Motor neuron (in vitro differentiated cells): ENCODE measurements at regions not wholly inside any gene's neighbourhood (a gene's known extent, or its start where the extent isn't known, plus 50 kb on each side); places are given as distances from the start of the nearest gene placed in this dataset.

Experiments
- ATAC-seq, 8 experiments: fragments of 200-7000 bp; cut with Tn5 transposase; replicated peaks in 6 of 8; 2 replicates each; pipeline ENCODE4 v1.8.0; 2021; ENCODE audit warnings: mild to moderate bottlenecking in 8 of 8, moderate library complexity in 8 of 8
- H3K27ac ChIP-seq, 2 donors: fragments of 250-450 bp; sonication (Bioruptor Pico); 2 replicates each; pipeline ENCODE4 v1.9.0; 2021; ENCODE audit warnings: antibody characterized with exemption in 2 of 2, mild to moderate bottlenecking in 2 of 2, moderate library complexity in 1 of 2
- H3K4me1 ChIP-seq, 2 donors: fragments of 250-450 bp; sonication (Bioruptor Pico); replicated peaks in 1 of 2; 2 replicates each; pipeline ENCODE4 v1.6.1; 2021; ENCODE audit warnings: antibody characterized with exemption in 2 of 2, mild to moderate bottlenecking in 2 of 2, moderate library complexity in 1 of 2
- H3K4me3 ChIP-seq, 5 donors: fragments of 250-450 bp; sonication (Bioruptor Pico); 2 replicates each; pipeline ENCODE4 v1.9.0; 2021; ENCODE audit warnings: antibody characterized with exemption in 5 of 5, mild to moderate bottlenecking in 5 of 5, moderate library complexity in 4 of 5
- WGBS, 10 experiments: fragments of 450-650 bp; shearing (Covaris generic); methylation state at CpG; one replicate each; pipeline ENCODE4 v1.0.0; 2022; 5-methylcytosine and 5-hydroxymethylcytosine counted together
- in situ Hi-C, 9 experiments: fragments of 400-800 bp; cut with MboI; loops; one replicate each; pipeline ENCODE4 v1.15.0; 2021; ENCODE audit warnings: low sequenced_read_pairs in 9 of 9, low pct_unique_long_range_greater_than_20kb in 2 of 9; ENCODE audit not compliant: unreplicated experiment in 9 of 9

GRCh38 chr10:78291722-78292121, 258.1 kb downstream of the RPS24 start:
- peak in 5 of 8 experiments; percentile 25 to 81 (median 26) for ATAC-seq
- in situ Hi-C loops, result loop anchor here in 1 of 9 experiments (25.0 kb wide), 1 partner anchor 229 kb away; no protein-coding TSS in a partner anchor

DNA sequence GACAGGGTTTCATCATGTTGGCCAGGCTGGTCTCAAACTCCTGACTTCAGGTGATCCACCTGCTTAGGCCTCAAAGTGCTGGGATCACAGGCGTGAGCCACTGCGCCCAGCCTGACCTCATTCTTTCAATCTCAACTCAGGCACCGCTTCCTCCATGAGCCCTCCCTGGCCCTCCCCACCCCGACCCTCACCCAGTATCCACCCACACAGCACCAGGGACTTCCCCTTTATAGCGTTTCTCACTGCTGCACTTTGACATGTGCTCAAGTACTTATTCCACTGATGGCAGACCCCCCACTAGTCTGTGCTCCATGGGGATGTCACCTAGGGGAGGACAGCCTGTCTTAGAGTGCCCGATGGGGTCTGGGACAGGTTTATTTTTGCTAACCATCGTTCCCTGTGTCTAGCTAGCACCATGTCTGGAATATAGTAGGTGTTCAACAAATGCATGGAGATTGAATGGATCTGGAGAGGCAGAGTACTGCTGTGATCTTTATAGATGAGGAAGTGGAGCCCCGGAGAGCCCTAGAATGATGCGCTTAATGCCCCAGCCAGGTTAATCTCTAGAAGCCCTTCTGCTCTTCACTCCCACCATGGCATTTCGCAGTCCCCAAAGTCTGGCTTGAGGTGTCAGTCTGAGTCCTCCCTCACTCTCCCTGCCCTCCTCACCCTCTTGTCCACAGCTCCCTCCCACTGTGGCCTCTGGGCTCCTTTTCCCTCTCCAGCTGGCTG, 258.8 kb downstream of the RPS24 start:
- WGBS, 10 experiments, result 80 to 100% (median 100%) methylated on average over 1 of the region's 10 CpGs; no CpG with 5 or more reads in 6 of the 10 experiments
- H3K27ac ChIP-seq, result peak overlapping the region in 1 of 2 donors; percentile 22
- in situ Hi-C loops, result loop anchor here in 1 of 9 experiments (25.0 kb wide), 1 partner anchor 230 kb away; no protein-coding TSS in a partner anchor
- H3K4me1 ChIP-seq, result peaks cover 43 to 58% of the 10 kb centered on the region in 2 donors
- no peak overlapping the region for H3K4me3 ChIP-seq
- ATAC-seq, result peak in 4 of 8 experiments; percentile 9 to 40 (median 20)

More at GRCh38 chr10:78291722-78292121, 258.1 kb downstream of the RPS24 start:
- WGBS, 10 experiments, result 7 to 95% (median 57%) methylated on average over 2 of the region's 2 CpGs; no CpG with 5 or more reads in 4 of the 10 experiments
- Histone ChIP-seq H3K4me3 (no peak overlapping the region), H3K4me1 (peaks cover 43 to 58% of the 10 kb centered on the region in 2 donors), H3K27ac (peak overlapping the region in 1 of 2 donors; percentile 22)

GRCh38 chr10:78292982-78293865, 259.6 kb downstream of the RPS24 start:
- in situ Hi-C loops, result loop anchor here in 1 of 9 experiments (25.0 kb wide), 1 partner anchor 231 kb away; no protein-coding TSS in a partner anchor
- Histone ChIP-seq H3K4me1 (peaks cover 43 to 58% of the 10 kb centered on the region in 2 donors), H3K27ac (peak overlapping the region; percentile 8 to 13), H3K4me3 (no peak overlapping the region)
- WGBS, 10 experiments, result 7 to 100% (median 75%) methylated on average over 1 to 8 of the region's 11 CpGs; no CpG with 5 or more reads in 3 of the 10 experiments
- peak in 6 of 8 experiments; percentile 42 to 77 (median 64) for ATAC-seq

DNA sequence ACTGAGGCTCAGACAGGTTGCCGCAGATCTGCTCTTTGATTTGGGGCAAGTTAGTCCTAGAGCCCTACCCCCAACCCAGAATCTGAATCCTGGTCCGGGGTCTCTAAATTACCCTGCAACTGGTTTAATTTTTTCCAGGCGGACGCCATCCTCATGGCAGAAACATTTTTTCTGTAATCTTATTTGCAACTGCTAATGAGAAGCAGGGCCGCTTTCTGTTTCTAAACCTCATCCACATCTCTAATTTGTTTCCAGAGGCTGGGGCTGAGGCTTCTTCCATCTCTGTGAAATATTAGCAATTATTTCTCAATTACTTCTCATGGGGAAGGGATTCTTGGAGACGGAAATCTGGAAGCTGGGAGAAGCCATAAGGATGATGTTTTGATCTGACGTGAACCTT, 261.6 kb downstream of the RPS24 start:
- peaks cover 39 to 50% of the 10 kb centered on the region in 2 donors for H3K4me1 ChIP-seq
- WGBS, 10 experiments, result 24 to 100% (median 72%) methylated on average over 1 to 7 of the region's 7 CpGs; no CpG with 5 or more reads in 2 of the 10 experiments
- H3K4me3 ChIP-seq, result no peak overlapping the region
- no peak for ATAC-seq
- H3K27ac ChIP-seq, result peak overlapping the region; percentile 8 to 37
- in situ Hi-C loops, result loop anchor here in 1 of 9 experiments (25.0 kb wide), 1 partner anchor 233 kb away; no protein-coding TSS in a partner anchor

GRCh38 chr10:78296785-78297184, 263.1 kb downstream of the RPS24 start:
- Histone ChIP-seq H3K4me1 (peaks cover 31 to 35% of the 10 kb centered on the region in 2 donors), H3K27ac (no peak overlapping the region), H3K4me3 (no peak overlapping the region)
- in situ Hi-C loops, result loop anchor here in 1 of 9 experiments (25.0 kb wide), 1 partner anchor 234 kb away; no protein-coding TSS in a partner anchor
- WGBS, 10 experiments, result 45 to 100% (median 100%) methylated on average over 1 of the region's 1 CpG; no CpG with 5 or more reads in 1 of the 10 experiments
- no peak for ATAC-seq

DNA sequence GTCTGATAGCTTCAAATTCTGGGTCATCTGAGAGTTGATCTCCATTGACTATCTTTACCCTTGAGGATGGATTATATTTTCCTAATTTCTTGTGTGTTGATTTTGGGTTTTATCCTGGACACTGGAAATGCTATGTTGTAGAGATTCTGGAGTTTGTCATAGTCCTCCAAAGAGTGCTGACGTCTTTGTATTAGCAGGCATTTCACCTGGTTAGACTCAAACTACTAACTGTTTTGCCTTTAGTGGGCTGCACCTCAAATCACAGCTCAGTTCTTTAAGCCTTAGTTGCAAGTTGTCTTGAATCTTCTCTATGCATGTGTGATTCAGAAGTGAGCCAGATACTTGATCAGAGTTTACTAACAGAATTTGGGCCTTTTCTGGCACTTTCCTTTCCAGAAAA, 264.3 kb downstream of the RPS24 start:
- H3K4me3 ChIP-seq, result no peak overlapping the region
- peaks cover 27 to 35% of the 10 kb centered on the region in 2 donors for H3K4me1 ChIP-seq
- no peak for ATAC-seq
- 50 to 100% (median 93%) methylated on average over 1 of the region's 1 CpG; no CpG with 5 or more reads in 2 of the 10 experiments for WGBS, 10 experiments
- in situ Hi-C loops, result loop anchor here in 1 of 9 experiments (25.0 kb wide), 1 partner anchor 236 kb away; no protein-coding TSS in a partner anchor
- H3K27ac ChIP-seq, result no peak overlapping the region

- H3K27ac ChIP-seq, result no peak overlapping the region
- 78 to 100% (median 97%) methylated on average over 1 to 4 of the region's 7 CpGs; no CpG with 5 or more reads in 2 of the 10 experiments for WGBS, 10 experiments
- in situ Hi-C loops, result loop anchor here in 1 of 9 experiments (25.0 kb wide), 1 partner anchor 237 kb away; no protein-coding TSS in a partner anchor
- no peak overlapping the region for H3K4me3 ChIP-seq
- peaks cover 23 to 30% of the 10 kb centered on the region in 2 donors for H3K4me1 ChIP-seq
- ATAC-seq, result no peak
Measured at GRCh38 chr10:78298835-78299234, 265.2 kb downstream of the RPS24 start.

DNA sequence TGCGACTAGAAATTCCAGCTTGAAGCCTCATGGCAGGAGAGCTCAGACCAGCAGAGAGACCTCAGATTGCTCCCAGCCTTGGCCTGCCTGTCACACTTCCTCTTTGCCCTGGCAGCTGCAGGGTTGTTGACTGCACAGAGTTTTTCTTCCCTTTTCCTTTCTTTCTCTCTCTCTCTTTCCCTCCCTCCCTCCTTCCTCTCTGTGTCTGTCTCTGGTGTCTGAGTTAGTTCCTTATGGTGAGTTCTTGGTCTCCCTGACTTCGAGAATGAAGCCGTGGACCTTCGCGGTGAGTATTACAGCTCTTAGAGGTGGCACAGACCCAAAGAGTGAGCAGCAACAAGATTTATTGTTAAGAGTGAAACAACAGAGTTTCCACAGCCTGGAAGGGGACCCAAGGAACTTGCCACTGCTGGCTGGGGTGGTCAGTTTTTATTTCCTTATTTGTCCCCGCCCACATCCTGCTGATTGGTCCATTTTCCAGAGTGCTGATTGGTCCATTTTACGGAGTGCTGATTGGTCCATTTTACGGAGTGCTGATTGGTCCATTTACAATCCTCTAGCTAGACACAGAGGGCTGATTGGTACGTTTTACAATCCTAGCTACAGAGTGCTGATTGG, 266.3 kb downstream of the RPS24 start:
- Histone ChIP-seq H3K4me3 (no peak overlapping the region), H3K27ac (no peak overlapping the region), H3K4me1 (peaks cover 23 to 34% of the 10 kb centered on the region in 2 donors)
- 67 to 100% (median 88%) methylated on average over 1 to 8 of the region's 9 CpGs; no CpG with 5 or more reads in 1 of the 10 experiments for WGBS, 10 experiments
- no peak for ATAC-seq
- in situ Hi-C loops, result loop anchor here in 1 of 9 experiments (25.0 kb wide), 1 partner anchor 238 kb away; no protein-coding TSS in a partner anchor

- Histone ChIP-seq H3K4me1 (peaks cover 20 to 34% of the 10 kb centered on the region in 2 donors), H3K4me3 (no peak overlapping the region), H3K27ac (no peak overlapping the region)
- in situ Hi-C loops, result no loop called here
- no peak for ATAC-seq
- WGBS, 10 experiments, result 60 to 100% (median 100%) methylated on average over 1 of the region's 2 CpGs; no CpG with 5 or more reads in 5 of the 10 experiments
Measured at GRCh38 chr10:78300526-78300925, 266.9 kb downstream of the RPS24 start.

GRCh38 chr10:78301481-78301880, 267.8 kb downstream of the RPS24 start:
- in situ Hi-C loops, result no loop called here
- no peak for ATAC-seq
- Histone ChIP-seq H3K4me1 (peaks cover 25 to 38% of the 10 kb centered on the region in 2 donors), H3K4me3 (no peak overlapping the region), H3K27ac (no peak overlapping the region)
- 53 to 89% (median 84%) methylated on average over 1 to 8 of the region's 10 CpGs; no CpG with 5 or more reads in 4 of the 10 experiments for WGBS, 10 experiments

- Histone ChIP-seq H3K4me3 (no peak overlapping the region), H3K27ac (peak overlapping the region in 1 of 2 donors; percentile 79), H3K4me1 (peaks cover 25 to 38% of the 10 kb centered on the region in 2 donors)
- 81 to 100% (median 86%) methylated on average over 1 to 10 of the region's 11 CpGs; no CpG with 5 or more reads in 2 of the 10 experiments for WGBS, 10 experiments
- ATAC-seq, result no peak
- in situ Hi-C loops, result no loop called here
Measured at GRCh38 chr10:78301891-78302738, 268.5 kb downstream of the RPS24 start.
